ENCODE measurements at regions not wholly inside any gene's neighbourhood (a gene's known extent, or its start where the extent isn't known, plus 50 kb on each side); places are given as distances from the start of the nearest gene placed in this dataset.

- DNase-seq (ENCODE audit: low read depth), result no peak
- TF ChIP-seq, protein P1, sequence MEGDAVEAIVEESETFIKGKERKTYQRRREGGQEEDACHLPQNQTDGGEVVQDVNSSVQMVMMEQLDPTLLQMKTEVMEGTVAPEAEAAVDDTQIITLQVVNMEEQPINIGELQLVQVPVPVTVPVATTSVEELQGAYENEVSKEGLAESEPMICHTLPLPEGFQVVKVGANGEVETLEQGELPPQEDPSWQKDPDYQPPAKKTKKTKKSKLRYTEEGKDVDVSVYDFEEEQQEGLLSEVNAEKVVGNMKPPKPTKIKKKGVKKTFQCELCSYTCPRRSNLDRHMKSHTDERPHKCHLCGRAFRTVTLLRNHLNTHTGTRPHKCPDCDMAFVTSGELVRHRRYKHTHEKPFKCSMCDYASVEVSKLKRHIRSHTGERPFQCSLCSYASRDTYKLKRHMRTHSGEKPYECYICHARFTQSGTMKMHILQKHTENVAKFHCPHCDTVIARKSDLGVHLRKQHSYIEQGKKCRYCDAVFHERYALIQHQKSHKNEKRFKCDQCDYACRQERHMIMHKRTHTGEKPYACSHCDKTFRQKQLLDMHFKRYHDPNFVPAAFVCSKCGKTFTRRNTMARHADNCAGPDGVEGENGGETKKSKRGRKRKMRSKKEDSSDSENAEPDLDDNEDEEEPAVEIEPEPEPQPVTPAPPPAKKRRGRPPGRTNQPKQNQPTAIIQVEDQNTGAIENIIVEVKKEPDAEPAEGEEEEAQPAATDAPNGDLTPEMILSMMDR (IDR thresholded peaks at IDR 0.05; ENCODE audit: insufficient read depth, low read depth, low read length, missing control alignments), result no peak
- H3K4me3 ChIP-seq (ENCODE audit: low read length), result no peak overlapping the region
Measured at GRCh38 chr7:52261057-52261456, 774.4 kb upstream of the POM121L12 start.

- TF ChIP-seq, protein P1 (IDR thresholded peaks at IDR 0.05; ENCODE audit: insufficient read depth, low read depth, low read length, missing control alignments), result no peak
- no peak overlapping the region for H3K4me3 ChIP-seq (ENCODE audit: low read length)
- DNase-seq (ENCODE audit: low read depth), result no peak
Measured at GRCh38 chr7:52260046-52260665, 775.3 kb upstream of the POM121L12 start.

- DNase-seq (ENCODE audit: low read depth), result no peak
- TF ChIP-seq, protein P1 (IDR thresholded peaks at IDR 0.05; ENCODE audit: insufficient read depth, low read depth, low read length, missing control alignments), result no peak
- no peak overlapping the region for H3K4me3 ChIP-seq (ENCODE audit: low read length)
Measured at GRCh38 chr7:52257890-52258289, 777.5 kb upstream of the POM121L12 start.

GRCh38 chr7:52254396-52255010, 780.9 kb upstream of the POM121L12 start:
- DNase-seq (ENCODE audit: low read depth), result no peak
- TF ChIP-seq, protein P1 (IDR thresholded peaks at IDR 0.05; ENCODE audit: insufficient read depth, low read depth, low read length, missing control alignments), result no peak
- no peak overlapping the region for H3K4me3 ChIP-seq (ENCODE audit: low read length)

DNA sequence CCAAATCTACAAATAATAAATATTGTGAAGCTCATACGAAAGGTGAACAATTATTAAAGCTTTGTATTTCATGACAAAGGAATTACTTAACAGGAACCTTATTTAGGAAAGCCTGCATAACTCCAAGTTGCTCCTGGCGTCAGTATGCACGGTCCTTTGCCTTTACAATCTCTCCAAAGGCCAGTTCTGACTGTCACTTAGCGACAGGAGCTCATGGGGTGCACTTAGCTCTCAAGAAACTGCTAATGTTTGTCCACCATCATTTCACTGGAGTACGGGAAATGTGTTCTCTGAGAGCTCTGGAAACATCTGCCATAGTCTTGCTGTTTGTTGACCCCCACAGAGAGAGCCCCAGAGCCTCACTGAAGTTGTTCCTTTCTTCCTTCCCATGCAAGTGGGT, 781.5 kb upstream of the POM121L12 start:
- no peak for DNase-seq (ENCODE audit: low read depth)
- TF ChIP-seq, protein P1 (IDR thresholded peaks at IDR 0.05; ENCODE audit: insufficient read depth, low read depth, low read length, missing control alignments), result no peak
- H3K4me3 ChIP-seq (ENCODE audit: low read length), result no peak overlapping the region

DNA sequence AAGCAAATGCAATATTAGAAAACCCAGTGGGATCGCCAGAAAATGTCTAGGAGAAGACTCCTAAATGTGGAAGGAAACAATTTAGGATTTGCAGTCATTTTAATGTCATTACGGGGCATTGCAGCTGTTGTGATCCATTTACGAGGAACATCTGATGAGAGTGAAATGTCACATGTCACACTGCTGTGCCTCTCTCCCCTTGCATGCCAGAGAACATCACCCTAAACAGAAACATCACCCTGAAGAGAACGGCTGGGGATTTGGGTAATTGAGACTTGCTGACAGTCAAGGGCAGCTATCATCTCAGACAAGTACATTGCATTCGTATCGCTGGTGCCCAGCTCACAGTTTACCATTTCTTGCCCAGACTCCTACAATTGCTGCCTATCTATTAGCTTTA, 785.7 kb upstream of the POM121L12 start:
- no peak for DNase-seq (ENCODE audit: low read depth)
- H3K4me3 ChIP-seq (ENCODE audit: low read length), result no peak overlapping the region
- TF ChIP-seq, protein P1 (IDR thresholded peaks at IDR 0.05; ENCODE audit: insufficient read depth, low read depth, low read length, missing control alignments), result no peak

DNA sequence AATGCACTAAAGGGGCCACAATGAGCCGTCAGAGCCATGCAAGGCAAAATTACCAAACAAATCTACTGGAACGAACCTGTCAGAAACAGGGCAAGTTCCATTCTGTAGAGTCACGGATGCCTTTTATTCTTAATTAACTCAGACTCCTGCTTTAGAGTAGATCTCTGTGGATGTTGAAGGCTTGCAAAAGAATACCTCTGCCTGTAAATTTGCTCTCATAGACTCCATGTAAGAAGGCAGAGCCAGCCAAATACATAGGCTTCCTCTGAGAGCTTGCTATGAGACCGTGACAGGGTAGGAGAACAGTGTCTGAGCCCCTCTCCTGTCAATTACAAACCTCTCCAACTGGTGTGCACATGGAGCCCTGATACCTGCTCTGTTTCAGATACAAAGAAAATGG, 787.9 kb upstream of the POM121L12 start:
- DNase-seq (ENCODE audit: low read depth), result no peak
- TF ChIP-seq, protein P1 (IDR thresholded peaks at IDR 0.05; ENCODE audit: insufficient read depth, low read depth, low read length, missing control alignments), result no peak
- H3K4me3 ChIP-seq (ENCODE audit: low read length), result no peak overlapping the region

Data from epithelial cell of esophagus (primary cell).